WTC11 (cell line): ENCODE measurements at regions not wholly inside any gene's neighbourhood (a gene's known extent, or its start where the extent isn't known, plus 50 kb on each side); places are given as distances from the start of the nearest gene placed in this dataset.

Experiments
- ATAC-seq: fragments of 200-7000 bp; cut with Tn5 transposase; 2 replicates; pipeline ENCODE4 v1.10.0; 2021; ENCODE audit warnings: mild to moderate bottlenecking, moderate library complexity
- CTCF ChIA-PET: fragments of 300-600 bp; sonication (Branson Sonifier 250); formaldehyde crosslinking; loops from one replicate; lab custom pipeline; 2021; ENCODE audit warnings: antibody characterized with exemption; lab: Charles Lee
- POLR2A ChIA-PET: fragments of 350-600 bp; sonication (Branson Sonifier 250); formaldehyde crosslinking; loops from one replicate; lab custom pipeline; 2021; ENCODE audit warnings: antibody characterized with exemption; lab: Charles Lee
- DNase-seq: peaks from one replicate; pipeline ENCODE4 v3.0.0; 2021; ENCODE audit warnings: low spot score
- H3K27ac Mint-ChIP-seq: 2 replicates; pipeline ENCODE4 v1.8.0; 2021; ENCODE audit warnings: mixed read lengths
- H3K27me3 Mint-ChIP-seq: 2 replicates; pipeline ENCODE4 v1.8.0; 2021; ENCODE audit warnings: low read depth, mild to moderate bottlenecking, moderate library complexity, mixed read lengths
- H3K36me3 Mint-ChIP-seq: 2 replicates; pipeline ENCODE4 v1.8.0; 2021; ENCODE audit warnings: mixed read lengths
- H3K4me1 Mint-ChIP-seq: 2 replicates; pipeline ENCODE4 v1.8.0; 2022; ENCODE audit warnings: mixed read lengths
- H3K4me3 Mint-ChIP-seq: 2 replicates; pipeline ENCODE4 v1.8.0; 2021; ENCODE audit warnings: mild to moderate bottlenecking, moderate library complexity, mixed read lengths
- H3K9me3 Mint-ChIP-seq: 2 replicates; pipeline ENCODE4 v1.8.0; 2021; ENCODE audit warnings: mixed read lengths
- CREB1 ChIP-seq: sonication (generic); formaldehyde crosslinking; IDR thresholded peaks from 2 replicates; pipeline ENCODE4 v1.8.0; 2023; ENCODE audit warnings: mild to moderate bottlenecking, missing genetic modification reagents
- E2F4 ChIP-seq: sonication (generic); formaldehyde crosslinking; IDR thresholded peaks from 2 replicates; pipeline ENCODE4 v1.8.1; 2022; ENCODE audit warnings: low read depth, mild to moderate bottlenecking, moderate library complexity, missing genetic modification reagents, borderline replicate concordance
- ETV6 ChIP-seq: sonication (generic); formaldehyde crosslinking; IDR thresholded peaks from 2 replicates; pipeline ENCODE4 v1.8.1; 2022; ENCODE audit warnings: mild to moderate bottlenecking, missing genetic modification reagents
- FOXJ3 ChIP-seq: sonication (generic); formaldehyde crosslinking; IDR thresholded peaks from 2 replicates; pipeline ENCODE4 v1.9.0; 2021; ENCODE audit warnings: missing genetic modification reagents, mild to moderate bottlenecking, borderline replicate concordance
- FOXK1 ChIP-seq: sonication (generic); formaldehyde crosslinking; IDR thresholded peaks from 2 replicates; pipeline ENCODE4 v1.8.0; 2022; ENCODE audit warnings: mild to moderate bottlenecking, moderate library complexity, missing genetic modification reagents
- FOXP4 ChIP-seq: sonication (generic); formaldehyde crosslinking; IDR thresholded peaks from 2 replicates; pipeline ENCODE4 v1.8.0; 2022; ENCODE audit warnings: mild to moderate bottlenecking, missing genetic modification reagents
- NFATC4 ChIP-seq: fragments of 250-450 bp; sonication (Bioruptor Pico); IDR thresholded peaks from 2 replicates; pipeline ENCODE4 v1.9.0; 2021; ENCODE audit warnings: mild to moderate bottlenecking
- PREB ChIP-seq: sonication (generic); formaldehyde crosslinking; IDR thresholded peaks from 2 replicates; pipeline ENCODE4 v1.8.1; 2022; ENCODE audit warnings: mild to moderate bottlenecking, missing genetic modification reagents, moderate library complexity, borderline replicate concordance
- PRRX2 ChIP-seq: fragments of 250-450 bp; sonication (Bioruptor Pico); IDR thresholded peaks from 2 replicates; pipeline ENCODE4 v1.8.0; 2021; ENCODE audit warnings: mild to moderate bottlenecking
- SOX15 ChIP-seq: fragments of 250-450 bp; sonication (Bioruptor Pico); IDR thresholded peaks from 2 replicates; pipeline ENCODE4 v1.9.0; 2021; ENCODE audit warnings: mild to moderate bottlenecking
- USF2 ChIP-seq: sonication (generic); formaldehyde crosslinking; IDR thresholded peaks from 2 replicates; pipeline ENCODE4 v1.8.1; 2023; ENCODE audit warnings: mild to moderate bottlenecking, missing genetic modification reagents, moderate library complexity
- ZBTB43 ChIP-seq: sonication (generic); formaldehyde crosslinking; IDR thresholded peaks from 2 replicates; pipeline ENCODE4 v1.8.1; 2023; ENCODE audit warnings: mild to moderate bottlenecking, missing genetic modification reagents
- ZNF396 ChIP-seq: fragments of 250-450 bp; sonication (Bioruptor Pico); IDR thresholded peaks from 2 replicates; pipeline ENCODE4 v1.8.0; 2021; ENCODE audit warnings: mild to moderate bottlenecking, moderate library complexity, borderline replicate concordance
- ZNF425 ChIP-seq: fragments of 250-450 bp; sonication (Bioruptor Pico); conservative IDR thresholded peaks from 2 replicates; pipeline ENCODE4 v1.9.0; 2021; ENCODE audit warnings: mild to moderate bottlenecking
- ZNF512 ChIP-seq: sonication (generic); formaldehyde crosslinking; IDR thresholded peaks from 2 replicates; pipeline ENCODE4 v1.8.1; 2022; ENCODE audit warnings: missing genetic modification reagents, borderline replicate concordance
- ZNF671 ChIP-seq: fragments of 250-450 bp; sonication (Bioruptor Pico); IDR thresholded peaks from 2 replicates; pipeline ENCODE4 v1.8.0; 2021; ENCODE audit warnings: mild to moderate bottlenecking
- TF ChIP-seq, protein P1 (sequence below): sonication (generic); formaldehyde crosslinking; IDR thresholded peaks from 2 replicates; pipeline ENCODE4 v1.8.0; 2022; ENCODE audit warnings: mild to moderate bottlenecking, missing genetic modification reagents

DNA sequence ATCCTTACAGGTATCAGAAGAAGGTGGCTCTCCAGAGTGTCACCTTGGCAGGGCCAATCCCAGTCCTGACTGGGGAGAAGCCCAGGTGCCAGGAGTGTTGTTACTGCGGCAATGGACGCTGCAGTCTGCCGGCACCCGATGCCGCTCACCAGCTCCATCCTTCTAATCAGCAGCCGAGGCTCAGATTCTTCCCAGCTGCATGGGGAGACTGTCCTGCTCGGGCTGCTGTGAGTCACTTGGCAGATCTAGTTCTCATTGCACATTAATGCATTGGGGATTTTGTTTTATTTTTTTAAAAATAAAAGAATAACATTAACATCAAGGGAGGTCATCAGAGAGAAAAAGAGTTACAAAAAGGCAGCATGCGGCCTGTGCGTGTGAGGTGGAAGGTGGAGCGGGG, 115.8 kb downstream of the MTX3 start:
- peaks cover 10% of the 10 kb centered on the region for H3K9me3 Mint-ChIP-seq
- H3K36me3 Mint-ChIP-seq: no peaks in the 10 kb centered on the region
- H3K4me1 Mint-ChIP-seq: no peaks in the 10 kb centered on the region
- POLR2A ChIA-PET: no interaction called here
- no peak for TF ChIP-seq FOXK1 (CRISPR knock-in tag)
- TF ChIP-seq ZNF671: no peak
- no peak for TF ChIP-seq NFATC4 (CRISPR knock-in tag)
- no peak for TF ChIP-seq FOXJ3
- no peak for TF ChIP-seq ETV6 (CRISPR knock-in tag)
- TF ChIP-seq, protein P1, sequence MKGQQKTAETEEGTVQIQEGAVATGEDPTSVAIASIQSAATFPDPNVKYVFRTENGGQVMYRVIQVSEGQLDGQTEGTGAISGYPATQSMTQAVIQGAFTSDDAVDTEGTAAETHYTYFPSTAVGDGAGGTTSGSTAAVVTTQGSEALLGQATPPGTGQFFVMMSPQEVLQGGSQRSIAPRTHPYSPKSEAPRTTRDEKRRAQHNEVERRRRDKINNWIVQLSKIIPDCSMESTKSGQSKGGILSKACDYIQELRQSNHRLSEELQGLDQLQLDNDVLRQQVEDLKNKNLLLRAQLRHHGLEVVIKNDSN: no peak
- TF ChIP-seq USF2: no peak
- TF ChIP-seq CREB1 (CRISPR knock-in tag): no peak
- no peak for TF ChIP-seq FOXP4 (CRISPR knock-in tag)
- no peak for TF ChIP-seq PRRX2 (CRISPR knock-in tag)
- TF ChIP-seq E2F4: no peak
- no peak for TF ChIP-seq ZNF425 (CRISPR knock-in tag)
- TF ChIP-seq, all 79 proteins: peak for 0
- H3K4me3 Mint-ChIP-seq: no peak overlapping the region
- no peak overlapping the region for H3K27ac Mint-ChIP-seq
- H3K27me3 Mint-ChIP-seq: peaks cover 6% of the 10 kb centered on the region
- ATAC-seq (no peak), DNase-seq (no peak)
- CTCF ChIA-PET: interaction anchor here (2.1 kb wide), 1 partner anchor 208 kb away, joined by 5 read pairs; no protein-coding TSS in a partner anchor

DNA sequence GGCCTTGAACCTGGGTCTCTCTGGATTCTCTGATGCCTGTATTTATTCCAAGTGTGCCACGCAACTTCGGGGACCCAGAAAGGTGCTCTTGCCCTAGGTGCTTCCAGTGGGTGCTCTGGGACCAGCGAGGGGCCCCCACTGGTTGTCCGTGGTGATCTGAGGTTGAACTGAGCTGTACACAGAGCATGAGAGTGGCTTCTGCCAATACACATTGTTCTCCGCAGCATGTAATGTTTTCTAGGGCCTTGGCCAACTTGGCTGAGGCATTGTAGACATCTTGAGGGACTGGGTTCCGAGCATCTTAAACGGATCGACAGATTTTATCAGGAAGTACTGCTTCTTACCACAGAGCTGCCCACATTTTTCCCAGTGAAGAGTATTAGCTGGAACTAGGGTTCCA, 117.9 kb downstream of the MTX3 start:
- ATAC-seq (no peak), DNase-seq (no peak)
- peaks cover 4% of the 10 kb centered on the region; the same call in 1 of the 2 replicates for H3K9me3 Mint-ChIP-seq
- no peaks in the 10 kb centered on the region for H3K36me3 Mint-ChIP-seq
- H3K4me1 Mint-ChIP-seq: no peaks in the 10 kb centered on the region
- CTCF ChIA-PET: no interaction called here
- H3K27ac Mint-ChIP-seq: no peak overlapping the region
- H3K27me3 Mint-ChIP-seq: peaks cover 3% of the 10 kb centered on the region
- TF ChIP-seq ZNF396 (CRISPR knock-in tag): no peak
- TF ChIP-seq PREB (CRISPR knock-in tag): no peak
- no peak for TF ChIP-seq SOX15 (CRISPR knock-in tag)
- no peak for TF ChIP-seq ZNF512 (CRISPR knock-in tag)
- TF ChIP-seq USF2: no peak
- TF ChIP-seq, protein P1: no peak
- TF ChIP-seq FOXK1 (CRISPR knock-in tag): no peak
- no peak for TF ChIP-seq ZBTB43 (CRISPR knock-in tag)
- POLR2A ChIA-PET: interaction anchor here (0.5 kb wide), 1 partner anchor 230 kb away, joined by 3 read pairs; no protein-coding TSS in a partner anchor
- H3K4me3 Mint-ChIP-seq: no peak overlapping the region
